K562 (cell line): ENCODE measurements at regions not wholly inside any gene's neighbourhood (a gene's known extent, or its start where the extent isn't known, plus 50 kb on each side); places are given as distances from the start of the nearest gene placed in this dataset.

ENCODE experiments used
- ATAC-seq: fragments of 200-7000 bp; cut with Tn5 transposase; 3 replicates; pipeline ENCODE4 v1.9.1; 2020; ENCODE audit warnings: moderate library complexity
- BruUV-seq: library from RNA; stranded (reverse); fragments of 400-500 nt; replicated peaks from 2 replicates; lab custom pipeline; 2021; lab: Mats Ljungman, UMichigan
- CTCF ChIA-PET: fragments of 300-600 bp; formaldehyde crosslinking; extraction: SDS; loops from one replicate; lab custom pipeline; 2021; ENCODE audit warnings: low intra/inter-chr PET ratio; lab: Yijun Ruan, JAX
- POLR2A ChIA-PET: fragments of 300-600, 350-650 bp; sonication (Branson Sonifier 250); formaldehyde crosslinking; extraction: SDS; loops from one replicate; lab custom pipeline; 2021; ENCODE audit warnings: antibody characterized with exemption, inconsistent platforms; lab: Yijun Ruan, JAX
- DNase-seq, 4 experiments: peaks; one replicate each; pipeline versions ENCODE4 v3.0.0 to v3.0.0-alpha.2; 2011 to 2018; ENCODE audit warnings: low spot score in 3 of 4, mixed read lengths in 3 of 4; ENCODE audit errors: extremely low read depth in 1 of 4
- FAIRE-seq: peaks from 2 replicates; lab custom pipeline; 2011; peaks lifted over from hg19 to GRCh38; lab: Jason Lieb, UNC
- H2AFZ ChIP-seq: 2 replicates; pipeline ENCODE4 v1.6.0; 2011; ENCODE audit warnings: low read depth, low read length, control low read depth, inconsistent platforms
- H3K27ac ChIP-seq: fragments of 200-600 bp; 3 replicates; pipeline ENCODE4 v1.8.0; 2011; ENCODE audit warnings: low read depth, mild to moderate bottlenecking, control low read depth, inconsistent platforms, low read length, moderate library complexity, mixed read lengths; ENCODE audit errors: extremely low read depth
- H3K27me3 ChIP-seq, 2 experiments: fragments of 300-600 bp in 1 of 2; 2 replicates in 1 of 2; 3 replicates in 1 of 2; pipeline versions ENCODE4 v1.6.0 to v1.8.0; 2011; ENCODE audit warnings: inconsistent platforms in 2 of 2, low read length in 2 of 2, mild to moderate bottlenecking in 1 of 2, mixed read lengths in 1 of 2, moderate library complexity in 1 of 2; ENCODE audit not compliant: control insufficient read depth in 2 of 2, insufficient read depth in 2 of 2
- H3K36me3 ChIP-seq: fragments of 300-600 bp; 3 replicates; pipeline ENCODE4 v1.8.0; 2011; ENCODE audit warnings: mild to moderate bottlenecking, low read length, inconsistent platforms; ENCODE audit not compliant: control insufficient read depth, insufficient read depth
- H3K4me1 ChIP-seq, 2 experiments: fragments of 200-600 bp in 1 of 2; replicated peaks in 1 of 2; 2 replicates in 1 of 2; 3 replicates in 1 of 2; pipeline versions ENCODE4 v1.5.1 to v1.8.0; 2011; ENCODE audit warnings: inconsistent platforms in 2 of 2, low read length in 2 of 2, mild to moderate bottlenecking in 1 of 2, mixed read lengths in 1 of 2, moderate library complexity in 1 of 2; ENCODE audit not compliant: control insufficient read depth in 2 of 2, insufficient read depth in 2 of 2
- H3K4me2 ChIP-seq: 2 replicates; pipeline ENCODE4 v1.6.1; 2011; ENCODE audit warnings: low read length, control low read depth, inconsistent platforms, mixed read lengths; ENCODE audit not compliant: insufficient read depth
- H3K4me3 ChIP-seq: fragments of 200-600 bp; sonication (generic), shearing (Covaris generic); 2 replicates; pipeline ENCODE4 v1.5.1; 2016; ENCODE audit warnings: control low read depth, inconsistent platforms
- H3K79me2 ChIP-seq: fragments of 200-600 bp; 3 replicates; pipeline ENCODE4 v1.8.0; 2011; ENCODE audit warnings: low read length, inconsistent platforms; ENCODE audit not compliant: control insufficient read depth, insufficient read depth
- H3K9ac ChIP-seq, 2 experiments: 2 replicates each; pipeline versions ENCODE4 v1.6.0 to v1.6.1; 2011; ENCODE audit warnings: low read depth in 2 of 2, low read length in 2 of 2, control low read depth in 1 of 2, inconsistent platforms in 1 of 2, mild to moderate bottlenecking in 1 of 2, mixed read lengths in 1 of 2; ENCODE audit not compliant: insufficient read depth in 1 of 2
- H3K9me1 ChIP-seq: one replicate; pipeline ENCODE4 v1.6.0; 2011; ENCODE audit warnings: inconsistent platforms, mild to moderate bottlenecking, low read length, moderate library complexity; ENCODE audit not compliant: control insufficient read depth, insufficient read depth
- H3K9me3 ChIP-seq: replicated peaks from 2 replicates; pipeline ENCODE4 v1.5.1; 2011; ENCODE audit warnings: low read depth, low read length, inconsistent platforms; ENCODE audit not compliant: control insufficient read depth, insufficient read depth
- H4K20me1 ChIP-seq: replicated peaks from 2 replicates; pipeline ENCODE4 v1.6.1; 2011; ENCODE audit warnings: low read length, inconsistent platforms, mixed read lengths; ENCODE audit not compliant: control insufficient read depth, insufficient read depth
- HIVEP1 ChIP-seq: fragments of 250-450 bp; sonication (Bioruptor Pico); IDR thresholded peaks from 2 replicates; pipeline ENCODE4 v1.4.0; 2020; ENCODE audit warnings: mild to moderate bottlenecking
- MECOM ChIP-seq: fragments of 250-450 bp; sonication (Bioruptor Pico); IDR thresholded peaks from 2 replicates; pipeline ENCODE4 v1.8.0; 2022; ENCODE audit warnings: inconsistent platforms
- NR3C1 ChIP-seq: sonication (generic); formaldehyde crosslinking; IDR thresholded peaks from 2 replicates; pipeline ENCODE4 v1.8.1; 2022; ENCODE audit warnings: missing genetic modification reagents
- PRPF4 ChIP-seq: fragments of 200-400 bp; formaldehyde crosslinking; IDR thresholded peaks from one replicate; pipeline ENCODE4 v1.6.1; 2017; ENCODE audit warnings: low read length, low read depth, mild to moderate bottlenecking; ENCODE audit not compliant: insufficient read depth, poor library complexity, severe bottlenecking
- ZBTB8A ChIP-seq: fragments of 450-650 bp; IDR thresholded peaks from 2 replicates; pipeline ENCODE4 v1.6.1; 2018; ENCODE audit warnings: mild to moderate bottlenecking, moderate library complexity; ENCODE audit not compliant: partially characterized antibody
- ZNF175 ChIP-seq: fragments of 200-800 bp; sonication (Bioruptor generic); IDR thresholded peaks from 2 replicates; pipeline ENCODE4 v1.6.1; 2016; ENCODE audit warnings: low read depth, mild to moderate bottlenecking, missing genetic modification characterization, missing compliant biosample characterization
- WGBS: fragments of 100-300 bp; shearing (Covaris generic); methylation state at CpG from one replicate; pipeline ENCODE4 v1.1.6; 2016; ENCODE audit warnings: low coverage, mixed read lengths; ENCODE audit not compliant: insufficient coverage; ENCODE audit errors: missing lambda C conversion rate; 5-methylcytosine and 5-hydroxymethylcytosine counted together
- in situ Hi-C: fragments of 300-500 bp; cut with MboI; formaldehyde crosslinking; loops from 4 replicates; pipeline ENCODE4 v1.15.0; 2018; ENCODE audit warnings: inconsistent platforms, mixed read lengths
- intact Hi-C: fragments of 100-400 bp; cut with micrococcal nuclease; formaldehyde crosslinking; loops from 2 replicates; pipeline ENCODE4 v1.14.2; 2022
- TF ChIP-seq, protein P1 (sequence below): fragments of 200-800 bp; sonication (Bioruptor generic); IDR thresholded peaks from 2 replicates; pipeline ENCODE4 v1.6.1; 2017; ENCODE audit warnings: missing genetic modification characterization, missing compliant biosample characterization

DNA sequence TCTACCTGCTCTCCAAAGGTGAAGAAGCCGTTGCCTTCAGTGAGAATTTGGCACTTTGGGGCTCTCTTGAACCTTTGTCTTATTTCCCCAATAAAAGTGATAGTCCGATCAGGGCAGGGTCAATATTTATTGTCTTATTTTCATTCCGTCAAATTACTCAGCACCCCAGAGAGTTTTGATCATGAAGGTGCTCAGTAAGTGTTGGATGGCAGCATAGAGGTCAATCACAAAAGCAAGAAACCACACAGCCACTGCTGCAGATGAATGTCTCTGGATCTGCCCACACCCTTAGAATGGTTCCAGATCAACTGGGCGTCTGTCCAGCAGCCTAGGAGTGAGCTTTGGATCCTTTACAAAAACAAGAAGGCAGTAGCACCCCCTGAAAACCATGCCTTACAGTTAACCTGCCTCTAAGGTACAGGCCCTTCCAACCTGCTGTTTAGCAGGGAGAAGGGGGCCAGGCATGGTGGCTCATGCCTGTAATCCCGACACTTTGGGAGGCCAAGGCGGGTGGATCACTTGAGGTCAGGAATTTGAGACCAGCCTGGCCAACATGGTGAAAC, 97.3 kb downstream of the PSMG1 start:
- POLR2A ChIA-PET: interaction anchor here (0.6 kb wide), 1 partner anchor 16 kb away, joined by 3 read pairs; no protein-coding TSS in a partner anchor
- no peak for ATAC-seq
- in situ Hi-C loops: no loop called here
- CTCF ChIA-PET: interaction anchor here (0.9 kb wide), 1 partner anchor 352 kb away, joined by 3 read pairs; no protein-coding TSS in a partner anchor
- DNase-seq: no peak
- Histone ChIP-seq H4K20me1 (no peaks in the 10 kb centered on the region; the same call in 1 of the 2 replicates), H3K9me3 (no peaks in the 10 kb centered on the region), H3K27ac (no peak overlapping the region), H3K4me3 (no peak overlapping the region), H3K9ac (no peak overlapping the region), H2AFZ (no peak overlapping the region), H3K27me3 (peaks cover 59 to 84% of the 10 kb centered on the region in 2 experiments), H3K4me2 (no peak overlapping the region), H3K79me2 (no peaks in the 10 kb centered on the region), H3K9me1 (peaks cover 2% of the 10 kb centered on the region), H3K4me1 (peaks cover 0 to 3% of the 10 kb centered on the region in 2 experiments; a peak in 2 of 5 replicates), H3K36me3 (no peaks in the 10 kb centered on the region)
- no peak for FAIRE-seq
- intact Hi-C loops: no loop called here
- no TSS peak for BruUV-seq
- WGBS: 0% methylated on average over 6 of the region's 6 CpGs
- TF ChIP-seq, protein P1, sequence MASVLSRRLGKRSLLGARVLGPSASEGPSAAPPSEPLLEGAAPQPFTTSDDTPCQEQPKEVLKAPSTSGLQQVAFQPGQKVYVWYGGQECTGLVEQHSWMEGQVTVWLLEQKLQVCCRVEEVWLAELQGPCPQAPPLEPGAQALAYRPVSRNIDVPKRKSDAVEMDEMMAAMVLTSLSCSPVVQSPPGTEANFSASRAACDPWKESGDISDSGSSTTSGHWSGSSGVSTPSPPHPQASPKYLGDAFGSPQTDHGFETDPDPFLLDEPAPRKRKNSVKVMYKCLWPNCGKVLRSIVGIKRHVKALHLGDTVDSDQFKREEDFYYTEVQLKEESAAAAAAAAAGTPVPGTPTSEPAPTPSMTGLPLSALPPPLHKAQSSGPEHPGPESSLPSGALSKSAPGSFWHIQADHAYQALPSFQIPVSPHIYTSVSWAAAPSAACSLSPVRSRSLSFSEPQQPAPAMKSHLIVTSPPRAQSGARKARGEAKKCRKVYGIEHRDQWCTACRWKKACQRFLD: no peak
- no peak for TF ChIP-seq ZNF175 (CRISPR knock-in tag)
- no peak for TF ChIP-seq MECOM (CRISPR knock-in tag)
- TF ChIP-seq ZBTB8A: no peak
- no peak for TF ChIP-seq HIVEP1 (CRISPR knock-in tag)
- no peak for TF ChIP-seq NR3C1 (CRISPR knock-in tag)
- no peak for TF ChIP-seq PRPF4
